CD4-positive, alpha-beta T cell treated with Interferon alpha-2 for 1 hour (primary cell): ENCODE measurements at regions not wholly inside any gene's neighbourhood (a gene's known extent, or its start where the extent isn't known, plus 50 kb on each side); places are given as distances from the start of the nearest gene placed in this dataset.
"Not testable (repeated sequence)": the region's sequence is repeated elsewhere in the genome, so short reads cannot be mapped to it uniquely, and the experiment has no call there.

Experiments
- DNase-seq, 2 donors: peaks; one replicate each; pipeline ENCODE4 v3.0.0-alpha.2; 2020 to 2022

- DNase-seq: no peak
Measured at GRCh38 chr18:64392202-64392601, 243.3 kb upstream of the LINC00305 start.

- DNase-seq: no peak
Measured at GRCh38 chr18:64384101-64384500, 235.2 kb upstream of the LINC00305 start.

- no peak for DNase-seq
Measured at GRCh38 chr18:64380117-64380516, 231.2 kb upstream of the LINC00305 start.

GRCh38 chr18:64379662-64380061 lies 230.8 kb upstream of the LINC00305 start:
- DNase-seq: no peak

GRCh38 chr18:64377446-64377845 lies 228.6 kb upstream of the LINC00305 start:
- no peak for DNase-seq

GRCh38 chr18:64372850-64373249 lies 224.0 kb upstream of the LINC00305 start:
- no peak for DNase-seq

- not testable (repeated sequence) for DNase-seq
Measured at GRCh38 chr18:64369830-64370440, 221.0 kb upstream of the LINC00305 start.

- DNase-seq: no peak
Measured at GRCh38 chr18:64365106-64365505, 216.2 kb upstream of the LINC00305 start.

GRCh38 chr18:64337673-64338072 lies 188.8 kb upstream of the LINC00305 start:
- no peak for DNase-seq

- no peak for DNase-seq
Measured at GRCh38 chr18:64337018-64337417, 188.1 kb upstream of the LINC00305 start.

- DNase-seq: no peak
Measured at GRCh38 chr18:64334748-64335147, 185.9 kb upstream of the LINC00305 start.

- no peak for DNase-seq
Measured at GRCh38 chr18:64333584-64333983, 184.7 kb upstream of the LINC00305 start.

GRCh38 chr18:64332835-64333234 lies 183.9 kb upstream of the LINC00305 start:
- DNase-seq: no peak

- DNase-seq: no peak
Measured at GRCh38 chr18:64331419-64331818, 182.5 kb upstream of the LINC00305 start.

GRCh38 chr18:64330931-64331330 lies 182.0 kb upstream of the LINC00305 start:
- no peak for DNase-seq

- no peak for DNase-seq
Measured at GRCh38 chr18:64330161-64330560, 181.3 kb upstream of the LINC00305 start.

GRCh38 chr18:64322189-64322588 lies 173.3 kb upstream of the LINC00305 start:
- no peak for DNase-seq

GRCh38 chr18:64318547-64318946 lies 169.7 kb upstream of the LINC00305 start:
- no peak for DNase-seq

- DNase-seq: no peak
Measured at GRCh38 chr18:64311859-64312258, 163.0 kb upstream of the LINC00305 start.

- DNase-seq: no peak
Measured at GRCh38 chr18:64295839-64296238, 147.0 kb upstream of the LINC00305 start.

- DNase-seq: no peak
Measured at GRCh38 chr18:64294967-64295366, 146.1 kb upstream of the LINC00305 start.

- DNase-seq: no peak
Measured at GRCh38 chr18:64288432-64288831, 139.5 kb upstream of the LINC00305 start.

- no peak for DNase-seq
Measured at GRCh38 chr18:64287926-64288325, 139.0 kb upstream of the LINC00305 start.

- no peak for DNase-seq
Measured at GRCh38 chr18:64283059-64283458, 134.2 kb upstream of the LINC00305 start.

GRCh38 chr18:64278026-64278425 lies 129.1 kb upstream of the LINC00305 start:
- no peak for DNase-seq
